Upper lobe of left lung (tissue), 6 donors: ENCODE measurements at regions not wholly inside any gene's neighbourhood (a gene's known extent, or its start where the extent isn't known, plus 50 kb on each side); places are given as distances from the start of the nearest gene placed in this dataset.

Experiments used
- ATAC-seq, 2 donors: fragments of 200-7000 bp; cut with Tn5 transposase; one replicate each; pipeline ENCODE4 v1.9.1; 2022; ENCODE audit warnings: mild to moderate bottlenecking in 2 of 2, moderate library complexity in 2 of 2; ENCODE audit not compliant: low FRiP score in 2 of 2
- DNase-seq, 2 donors: peaks; one replicate each; pipeline ENCODE4 v3.0.0-alpha.2; 2019 to 2020
- H3K27ac ChIP-seq, 4 donors: fragments of 200-600 bp; sonication (generic); one replicate each; pipeline ENCODE4 v1.5.1; 2016 to 2019
- H3K27me3 ChIP-seq, 4 donors: fragments of 200-600 bp; sonication (generic); one replicate each; pipeline ENCODE4 v1.5.1; 2017 to 2019
- H3K36me3 ChIP-seq, 4 donors: fragments of 200-600 bp; sonication (generic); one replicate each; pipeline ENCODE4 v1.5.1; 2016 to 2019
- H3K4me1 ChIP-seq, 4 donors: fragments of 200-600 bp; sonication (generic); one replicate each; pipeline ENCODE4 v1.5.1; 2018 to 2019
- H3K4me3 ChIP-seq, 4 donors: fragments of 200-600 bp; sonication (generic); one replicate each; pipeline ENCODE4 v1.5.1; 2017 to 2019; ENCODE audit warnings: mild to moderate bottlenecking in 2 of 4, moderate library complexity in 1 of 4
- H3K9me3 ChIP-seq, 4 donors: fragments of 200-600 bp; sonication (generic); one replicate each; pipeline ENCODE4 v1.5.1; 2018 to 2019
- CTCF ChIP-seq, 6 experiments: fragments of 450-650 bp in 4 of 6; fragments of 200-600 bp in 2 of 6; sonication (generic) in 2 of 6; IDR thresholded peaks; one replicate each; pipeline ENCODE4 v1.5.1; 2016 to 2019; ENCODE audit warnings: antibody characterized with exemption in 6 of 6
- EP300 ChIP-seq, 4 donors: sonication (generic); formaldehyde crosslinking; IDR thresholded peaks; one replicate each; pipeline ENCODE4 v1.5.1; 2017; ENCODE audit warnings: antibody characterized with exemption in 4 of 4, control low read depth in 2 of 4
- POLR2A ChIP-seq, 4 donors: fragments of 450-650 bp; IDR thresholded peaks; one replicate each; pipeline ENCODE4 v1.5.1; 2016 to 2017; ENCODE audit warnings: antibody characterized with exemption in 4 of 4, mild to moderate bottlenecking in 2 of 4
- POLR2AphosphoS5 ChIP-seq, 2 donors: sonication (generic); formaldehyde crosslinking; IDR thresholded peaks; one replicate each; pipeline ENCODE4 v1.5.1; 2017; ENCODE audit warnings: antibody characterized with exemption in 2 of 2
- WGBS, 2 donors: methylation state at CpG; one replicate each; pipeline ENCODE4 v1.1.5; 2017 to 2018; 5-methylcytosine and 5-hydroxymethylcytosine counted together
- donor health status: DM: no; HTN: no; CAD: no; lungs with moderate emphysema.
- donor health status: DM: no; HTN: yes; CAD: no; lungs with severe emphysema.

DNA sequence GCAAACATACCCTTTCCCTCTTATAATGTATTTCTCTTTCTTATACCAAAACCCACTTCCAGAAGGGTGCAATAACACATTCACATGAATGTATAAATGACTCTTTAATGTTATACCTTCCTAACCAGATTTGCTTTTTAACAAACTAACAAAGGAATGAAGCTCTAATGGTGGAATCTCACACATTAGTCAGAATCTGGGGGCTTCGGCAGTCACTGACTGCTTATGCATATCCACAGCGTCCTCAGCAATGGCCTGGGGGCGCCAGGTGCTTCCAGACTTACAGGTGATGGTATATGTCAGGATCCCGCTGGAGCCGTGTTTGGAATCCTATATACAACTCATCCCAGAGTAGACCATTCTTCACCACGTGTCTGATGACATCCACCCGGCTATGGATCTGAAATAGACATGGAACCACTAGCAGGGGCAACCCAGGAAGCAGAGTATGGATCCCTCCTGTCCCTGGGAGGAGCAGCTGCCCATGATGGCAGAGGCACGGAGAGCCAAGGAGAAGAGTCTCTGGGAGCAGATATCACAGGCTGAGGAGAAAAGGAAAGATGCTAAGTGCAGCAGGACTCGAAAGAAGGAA is 150.8 kb upstream of the RIPOR2 start:
- H3K4me3 ChIP-seq, result no peak overlapping the region
- DNase-seq (no peak), ATAC-seq (no peak)
- H3K4me1 ChIP-seq, result peaks cover 0 to 18% (median 6%) of the 10 kb centered on the region in 4 donors
- 73 to 84% methylated on average over 9 of the region's 9 CpGs for WGBS, 2 donors
- no peaks in the 10 kb centered on the region for H3K27me3 ChIP-seq
- no peak for TF ChIP-seq EP300 (IDR thresholded peaks at IDR 0.05)
- H3K27ac ChIP-seq, result peak overlapping the region in 2 of 4 donors; percentile 1 to 61
- H3K9me3 ChIP-seq, result no peaks in the 10 kb centered on the region
- H3K36me3 ChIP-seq, result peaks cover 0 to 46% (median 10%) of the 10 kb centered on the region in 4 donors

DNA sequence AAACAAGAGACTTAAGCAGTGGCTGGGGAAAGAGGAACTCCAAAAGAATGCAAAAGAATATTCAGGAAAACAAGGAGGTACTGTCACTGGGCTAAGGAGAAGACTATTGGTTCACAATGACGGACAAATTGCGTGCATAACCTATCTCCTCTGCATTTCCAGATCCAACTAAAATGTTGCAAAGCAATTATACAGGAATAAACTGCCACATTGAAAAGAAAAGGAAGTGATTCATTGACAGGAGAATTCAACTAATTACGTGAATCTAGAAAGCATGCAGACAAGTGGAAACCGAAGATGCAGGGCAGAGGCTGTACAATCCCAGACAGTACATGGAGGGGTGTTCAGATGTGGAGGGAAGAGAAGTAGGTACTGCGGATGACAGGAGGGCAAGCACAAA is 152.8 kb upstream of the RIPOR2 start:
- DNase-seq, result no peak
- H3K27me3 ChIP-seq, result no peaks in the 10 kb centered on the region
- no peak overlapping the region for H3K4me3 ChIP-seq
- ATAC-seq, result no peak
- 53 to 61% methylated on average over 5 of the region's 5 CpGs for WGBS, 2 donors
- no peaks in the 10 kb centered on the region for H3K9me3 ChIP-seq
- H3K27ac ChIP-seq, result peak overlapping the region in 2 of 4 donors; percentile 27 to 61
- peaks cover 0 to 58% (median 11%) of the 10 kb centered on the region in 4 donors for H3K36me3 ChIP-seq
- TF ChIP-seq POLR2A (IDR thresholded peaks at IDR 0.05), result no peak
- no peak for TF ChIP-seq CTCF (IDR thresholded peaks at IDR 0.05)
- no peak for TF ChIP-seq EP300 (IDR thresholded peaks at IDR 0.05)
- no peak for TF ChIP-seq POLR2AphosphoS5 (IDR thresholded peaks at IDR 0.05)
- peaks cover 0 to 18% (median 6%) of the 10 kb centered on the region in 4 donors for H3K4me1 ChIP-seq

DNA sequence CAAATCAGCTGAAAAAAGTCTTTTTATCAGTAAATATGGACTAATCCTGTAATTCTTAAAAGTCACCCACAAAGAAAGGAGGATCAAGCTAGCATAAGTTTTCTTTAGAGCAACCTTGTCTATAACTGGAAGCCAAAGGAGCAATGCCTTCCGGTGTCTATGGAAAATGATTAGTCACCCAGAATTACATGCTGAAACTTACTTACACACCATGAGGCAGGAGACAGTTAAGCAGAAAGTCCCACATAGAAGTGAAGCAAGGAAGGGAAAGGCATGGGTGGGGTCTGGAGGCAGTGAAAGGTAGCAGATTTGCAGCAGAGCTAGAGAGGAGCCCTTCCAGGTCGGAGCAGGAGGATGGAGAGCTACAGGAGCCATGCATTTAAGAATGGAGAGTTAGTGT is 153.7 kb upstream of the RIPOR2 start:
- H3K27ac ChIP-seq, result no peak overlapping the region
- TF ChIP-seq POLR2A (IDR thresholded peaks at IDR 0.05) (no peak), EP300 (IDR thresholded peaks at IDR 0.05) (no peak), CTCF (IDR thresholded peaks at IDR 0.05) (no peak), POLR2AphosphoS5 (IDR thresholded peaks at IDR 0.05) (no peak)
- H3K4me3 ChIP-seq, result no peak overlapping the region
- H3K9me3 ChIP-seq, result no peaks in the 10 kb centered on the region
- peaks cover 0 to 58% (median 12%) of the 10 kb centered on the region in 4 donors for H3K36me3 ChIP-seq
- peaks cover 0 to 18% (median 6%) of the 10 kb centered on the region in 4 donors for H3K4me1 ChIP-seq
- no peak for DNase-seq
- H3K27me3 ChIP-seq, result no peaks in the 10 kb centered on the region
- ATAC-seq, result no peak
- WGBS, 2 donors, result 66 to 80% methylated on average over 2 of the region's 2 CpGs

DNA sequence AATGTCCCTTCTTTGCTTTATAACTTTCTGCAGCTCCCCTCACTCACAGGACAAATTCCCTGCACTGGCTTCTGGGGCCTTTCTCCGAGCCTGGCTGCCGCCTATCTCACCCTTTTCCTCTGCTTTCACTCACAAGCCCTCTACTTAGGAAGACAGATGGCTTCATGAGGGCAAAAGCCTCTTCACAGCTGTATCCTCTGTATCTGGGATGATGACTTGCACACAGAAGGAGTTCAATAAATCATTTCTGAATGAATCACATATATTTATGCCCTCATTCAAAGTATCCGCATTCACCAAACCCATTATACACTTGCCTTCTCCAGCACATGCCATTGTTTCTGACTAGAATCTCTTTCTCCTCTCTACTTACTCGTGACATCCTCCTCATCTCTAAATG is 159.0 kb upstream of the RIPOR2 start:
- H3K36me3 ChIP-seq, result peaks cover 5 to 58% (median 21%) of the 10 kb centered on the region in 4 donors
- H3K4me1 ChIP-seq, result no peaks in the 10 kb centered on the region
- no peaks in the 10 kb centered on the region for H3K27me3 ChIP-seq
- ATAC-seq (no peak), DNase-seq (no peak)
- no peak overlapping the region for H3K27ac ChIP-seq
- TF ChIP-seq EP300 (IDR thresholded peaks at IDR 0.05) (no peak), POLR2A (IDR thresholded peaks at IDR 0.05) (no peak), CTCF (IDR thresholded peaks at IDR 0.05) (no peak), POLR2AphosphoS5 (IDR thresholded peaks at IDR 0.05) (no peak)
- no peaks in the 10 kb centered on the region for H3K9me3 ChIP-seq
- 82 to 87% methylated on average over 4 of the region's 4 CpGs for WGBS, 2 donors
- no peak overlapping the region for H3K4me3 ChIP-seq

DNA sequence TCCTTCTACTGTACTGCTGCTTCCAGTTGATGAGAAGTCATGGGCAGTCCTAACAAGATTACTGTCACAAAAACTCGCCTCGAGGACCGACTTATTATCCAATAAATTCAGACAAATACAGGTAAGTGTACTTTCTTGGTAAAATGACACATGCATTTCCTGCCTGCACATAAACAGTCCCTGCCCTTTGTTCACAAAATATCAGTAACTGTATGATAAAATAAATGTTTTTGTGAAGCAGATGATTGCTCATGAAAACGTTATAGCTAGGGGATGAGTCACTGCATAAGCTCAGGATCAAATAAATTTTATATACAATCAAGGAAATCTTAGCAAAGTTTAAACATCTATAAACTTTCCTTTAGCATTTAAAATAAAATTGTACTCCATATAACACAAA is 164.5 kb upstream of the RIPOR2 start:
- TF ChIP-seq POLR2AphosphoS5 (IDR thresholded peaks at IDR 0.05), result no peak
- TF ChIP-seq EP300 (IDR thresholded peaks at IDR 0.05), result no peak
- no peak for TF ChIP-seq CTCF (IDR thresholded peaks at IDR 0.05)
- no peak for TF ChIP-seq POLR2A (IDR thresholded peaks at IDR 0.05)
- no peak for ATAC-seq
- WGBS, 2 donors, result 69 to 78% methylated on average over 4 of the region's 4 CpGs
- H3K9me3 ChIP-seq, result no peaks in the 10 kb centered on the region
- peaks cover 0 to 31% (median 10%) of the 10 kb centered on the region in 4 donors for H3K36me3 ChIP-seq
- H3K4me3 ChIP-seq, result no peak overlapping the region
- no peaks in the 10 kb centered on the region for H3K4me1 ChIP-seq
- no peak for DNase-seq
- H3K27ac ChIP-seq, result no peak overlapping the region
- no peaks in the 10 kb centered on the region for H3K27me3 ChIP-seq
